ENCODE measurements at regions not wholly inside any gene's neighbourhood (a gene's known extent, or its start where the extent isn't known, plus 50 kb on each side); places are given as distances from the start of the nearest gene placed in this dataset.

DNA sequence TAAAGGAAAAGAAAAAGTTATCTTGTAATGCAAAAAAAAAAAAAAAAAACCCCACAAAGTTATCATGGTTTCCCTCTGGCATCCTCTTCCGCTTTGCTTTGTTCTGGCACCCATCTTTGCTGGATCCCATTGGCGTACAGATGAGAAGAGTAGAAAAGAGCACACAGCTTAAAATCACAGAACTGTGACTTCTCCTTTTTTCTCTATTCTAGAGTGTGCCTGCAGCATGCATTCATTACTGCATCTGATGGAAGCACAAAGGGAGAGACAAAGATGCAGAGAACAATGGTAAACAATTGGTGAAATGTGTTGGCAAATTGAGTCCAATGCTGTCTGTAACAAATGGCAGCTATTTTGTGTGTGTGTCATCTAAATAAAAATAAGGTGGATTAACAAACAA, 440.8 kb upstream of the PIK3R1 start:
- Mint-ChIP-seq H3K27me3 (peaks cover 28% of the 10 kb centered on the region), H3K4me3 (no peak overlapping the region), H3K9me3 (ENCODE audit: insufficient read depth) (no peaks in the 10 kb centered on the region), H3K27ac (no peak overlapping the region), H3K4me1 (no peaks in the 10 kb centered on the region)
- no peaks in the 10 kb centered on the region for H3K9me3 ChIP-seq (ENCODE audit: control extremely low read depth in 1 of 3, control insufficient read depth in 2 of 3, insufficient read depth in 1 of 3, low read length in 2 of 3)
- DNase-seq = no peak
- H4K20me1 ChIP-seq (ENCODE audit: control insufficient read depth, insufficient read depth, low read length, poor library complexity, severe bottlenecking) = no peaks in the 10 kb centered on the region
- no peak for TF ChIP-seq CTCF (IDR thresholded peaks at IDR 0.05)
- no peak for TF ChIP-seq EZH2 (IDR thresholded peaks at IDR 0.05; ENCODE audit: borderline replicate concordance, insufficient read depth, low read depth, low read length, poor library complexity, severe bottlenecking)
- intact Hi-C loops (cut with micrococcal nuclease) = no loop called here
- H3K79me2 ChIP-seq (ENCODE audit: control insufficient read depth, insufficient read depth, low read length) = no peaks in the 10 kb centered on the region
- no peaks in the 10 kb centered on the region for H3K27me3 ChIP-seq (replicated peaks in 1 of 4; ENCODE audit: control extremely low read depth in 1 of 4, control insufficient read depth in 3 of 4, insufficient read depth in 4 of 4, low read length in 3 of 4)
- H3K4me1 ChIP-seq (ENCODE audit: control insufficient read depth in 2 of 2, insufficient read depth in 2 of 2, low read length in 2 of 2) = no peaks in the 10 kb centered on the region
- ATAC-seq (ENCODE audit: low read depth) = no peak
- H3K27ac ChIP-seq (ENCODE audit: low read length in 2 of 2) = no peak overlapping the region
- ChIA-PET POLR2A (no interaction called here), CTCF (no interaction called here)
- no peak overlapping the region for H3K9ac ChIP-seq (ENCODE audit: low read length)
- 90% methylated on average over 2 of the region's 2 CpGs for WGBS (ENCODE audit: insufficient coverage)
- no peaks in the 10 kb centered on the region for H3K36me3 ChIP-seq (replicated peaks in 1 of 2; ENCODE audit: control extremely low read depth in 1 of 2, control insufficient read depth in 1 of 2, extremely low read depth in 1 of 2, insufficient read depth in 2 of 2, low read length in 1 of 2)
- H2AFZ ChIP-seq (ENCODE audit: insufficient read depth, low read depth, low read length, poor library complexity, severe bottlenecking) = no peak overlapping the region
- no peak overlapping the region for H3K4me3 ChIP-seq (ENCODE audit: control extremely low read depth in 1 of 5, extremely low read depth in 1 of 5, insufficient read depth in 1 of 5, low read depth in 2 of 5, low read length in 4 of 5)
- no peak overlapping the region for H3K4me2 ChIP-seq (replicated peaks; ENCODE audit: low read depth, low read length, poor library complexity, severe bottlenecking)

GRCh38 chr5:67774267-67774552, 441.3 kb upstream of the PIK3R1 start:
- Mint-ChIP-seq H3K27ac (no peak overlapping the region), H3K9me3 (ENCODE audit: insufficient read depth) (no peaks in the 10 kb centered on the region), H3K4me3 (no peak overlapping the region), H3K27me3 (peaks cover 28% of the 10 kb centered on the region), H3K4me1 (no peaks in the 10 kb centered on the region)
- H3K4me3 ChIP-seq (ENCODE audit: control extremely low read depth in 1 of 5, extremely low read depth in 1 of 5, insufficient read depth in 1 of 5, low read depth in 2 of 5, low read length in 4 of 5) = no peak overlapping the region
- no peaks in the 10 kb centered on the region for H3K9me3 ChIP-seq (ENCODE audit: control extremely low read depth in 1 of 3, control insufficient read depth in 2 of 3, insufficient read depth in 1 of 3, low read length in 2 of 3)
- no peak overlapping the region for H2AFZ ChIP-seq (ENCODE audit: insufficient read depth, low read depth, low read length, poor library complexity, severe bottlenecking)
- no peaks in the 10 kb centered on the region for H3K27me3 ChIP-seq (replicated peaks in 1 of 4; ENCODE audit: control extremely low read depth in 1 of 4, control insufficient read depth in 3 of 4, insufficient read depth in 4 of 4, low read length in 3 of 4)
- no CpG with 5 or more reads among the region's 2 CpGs for whole genome bisulfite sequencing (ENCODE audit: insufficient coverage)
- no peak for DNase-seq
- intact Hi-C loops (cut with micrococcal nuclease) = no loop called here
- no peaks in the 10 kb centered on the region for H3K36me3 ChIP-seq (replicated peaks in 1 of 2; ENCODE audit: control extremely low read depth in 1 of 2, control insufficient read depth in 1 of 2, extremely low read depth in 1 of 2, insufficient read depth in 2 of 2, low read length in 1 of 2)
- ATAC-seq (ENCODE audit: low read depth) = no peak
- H3K27ac ChIP-seq (ENCODE audit: low read length in 2 of 2) = no peak overlapping the region
- no peak overlapping the region for H3K9ac ChIP-seq (ENCODE audit: low read length)
- CTCF ChIA-PET = interaction anchor here (0.6 kb wide), 1 partner anchor 498 kb away, joined by 3 read pairs; no protein-coding TSS in a partner anchor
- H3K79me2 ChIP-seq (ENCODE audit: control insufficient read depth, insufficient read depth, low read length) = no peaks in the 10 kb centered on the region
- TF ChIP-seq EZH2 (IDR thresholded peaks at IDR 0.05; ENCODE audit: borderline replicate concordance, insufficient read depth, low read depth, low read length, poor library complexity, severe bottlenecking) (no peak), CTCF (IDR thresholded peaks at IDR 0.05) (no peak)
- no peaks in the 10 kb centered on the region for H3K4me1 ChIP-seq (ENCODE audit: control insufficient read depth in 2 of 2, insufficient read depth in 2 of 2, low read length in 2 of 2)
- POLR2A ChIA-PET = no interaction called here
- no peak overlapping the region for H3K4me2 ChIP-seq (replicated peaks; ENCODE audit: low read depth, low read length, poor library complexity, severe bottlenecking)
- no peaks in the 10 kb centered on the region for H4K20me1 ChIP-seq (ENCODE audit: control insufficient read depth, insufficient read depth, low read length, poor library complexity, severe bottlenecking)

All from B cell (primary cell).